Ovary (tissue), 7 donors: ENCODE measurements at regions not wholly inside any gene's neighbourhood (a gene's known extent, or its start where the extent isn't known, plus 50 kb on each side); places are given as distances from the start of the nearest gene placed in this dataset.
"Not testable (repeated sequence)": the region's sequence is repeated elsewhere in the genome, so short reads cannot be mapped to it uniquely, and the experiment has no call there.

Experiments used
- DNase-seq, 5 donors: peaks; one replicate each; pipeline ENCODE4 v3.0.0-alpha.2; 2019 to 2020
- H3K27ac ChIP-seq, 2 donors: fragments of 200-600 bp; one replicate each; pipeline versions ENCODE4 v1.5.1 to v1.8.0; 2019 to 2022
- H3K27me3 ChIP-seq: fragments of 200-600 bp; one replicate; pipeline ENCODE4 v1.8.0; 2022
- H3K36me3 ChIP-seq: fragments of 200-600 bp; sonication (generic); one replicate; pipeline ENCODE4 v1.5.1; 2019
- H3K4me1 ChIP-seq: one replicate; pipeline ENCODE4 v1.8.1; 2013; ENCODE audit warnings: mild to moderate bottlenecking, moderate library complexity; ENCODE audit not compliant: insufficient read depth
- H3K4me3 ChIP-seq: fragments of 200-600 bp; sonication (generic); one replicate; pipeline ENCODE4 v1.5.1; 2017
- H3K9me3 ChIP-seq, 2 donors: fragments of 200-600 bp in 1 of 2; sonication (generic) in 1 of 2; one replicate each; pipeline versions ENCODE4 v1.5.1 to v1.8.1; 2013 to 2019; ENCODE audit warnings: mild to moderate bottlenecking in 1 of 2, moderate library complexity in 1 of 2
- CTCF ChIP-seq, 3 donors: fragments of 450-650 bp in 2 of 3; fragments of 200-600 bp in 1 of 3; IDR thresholded peaks; one replicate each; pipeline versions ENCODE4 v1.5.1 to v1.8.0; 2016 to 2022; ENCODE audit warnings: antibody characterized with exemption in 3 of 3, mild to moderate bottlenecking in 1 of 3
- EP300 ChIP-seq: sonication (generic); formaldehyde crosslinking; IDR thresholded peaks from one replicate; pipeline ENCODE4 v1.6.1; 2017; ENCODE audit warnings: antibody characterized with exemption
- POLR2A ChIP-seq: fragments of 450-650 bp; IDR thresholded peaks from one replicate; pipeline ENCODE4 v1.6.1; 2017; ENCODE audit warnings: antibody characterized with exemption, mild to moderate bottlenecking, moderate library complexity
- WGBS, 3 donors: extraction: QIAGEN DNeasy Blood & Tissue Kit in 1 of 3; methylation state at CpG; one replicate each; pipeline versions ENCODE4 v1.1.5 to v1.1.7; 2013 to 2017; 5-methylcytosine and 5-hydroxymethylcytosine counted together
- intact Hi-C, 4 donors: fragments of 100-400 bp; cut with DNase I; formaldehyde crosslinking; loops; one replicate each; pipeline versions ENCODE4 v1.11.0 to v1.15.1; 2022 to 2023
- donor health status: DM: no; HTN: no; CAD: no; lungs with moderate emphysema.
- donor health status: DM: no; HTN: no; CAD: no.
- donor health status: Bipolar disorder and iron deficiency.
- donor health status: DM: no; HTN: no; CAD: no.
- donor health status: DM: yes; HTN: yes; CAD: no.

DNA sequence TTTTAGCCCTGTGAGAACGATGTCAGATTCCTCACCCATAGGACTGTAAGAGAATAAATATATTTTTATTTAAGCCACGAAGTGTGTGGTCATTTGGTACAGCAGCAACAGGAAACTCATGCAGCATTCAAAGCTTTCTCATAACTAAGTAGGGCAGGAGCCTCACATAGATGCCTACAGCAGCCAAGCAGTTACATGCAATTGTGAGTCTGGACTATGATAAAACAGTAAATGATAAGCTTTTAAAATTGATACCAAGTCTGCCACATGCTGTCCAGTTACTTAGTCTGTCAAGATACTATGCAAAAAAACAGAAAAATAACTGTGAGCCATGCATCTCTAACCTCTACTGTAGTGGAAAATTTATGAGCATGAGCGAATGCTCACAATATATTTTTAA lies 359.6 kb downstream of the HS3ST1 start:
- no peak for TF ChIP-seq EP300
- no peak for TF ChIP-seq POLR2A
- TF ChIP-seq CTCF (IDR thresholded peaks at IDR 0.05) = no peak

GRCh38 chr4:11066584-11066983 lies 362.1 kb downstream of the HS3ST1 start:
- H3K27ac ChIP-seq, H3K4me3 ChIP-seq, H3K27me3 ChIP-seq, intact Hi-C loops, H3K36me3 ChIP-seq, DNase-seq, H3K9me3 ChIP-seq, H3K4me1 ChIP-seq: not testable (repeated sequence)
- 94 to 96% (median 96%) methylated on average over 22 of the region's 22 CpGs for WGBS, 3 donors

More for the DNA sequence above, 359.6 kb downstream of the HS3ST1 start:
- H3K4me1 ChIP-seq = peaks cover 9% of the 10 kb centered on the region
- no peak for DNase-seq
- intact Hi-C loops = no loop called here
- H3K27me3 ChIP-seq = no peaks in the 10 kb centered on the region
- no peaks in the 10 kb centered on the region for H3K9me3 ChIP-seq
- no peak overlapping the region for H3K4me3 ChIP-seq
- H3K27ac ChIP-seq = no peak overlapping the region
- H3K36me3 ChIP-seq = no peaks in the 10 kb centered on the region
- WGBS, 3 donors = 26 to 40% (median 32%) methylated on average over 3 of the region's 3 CpGs

DNA sequence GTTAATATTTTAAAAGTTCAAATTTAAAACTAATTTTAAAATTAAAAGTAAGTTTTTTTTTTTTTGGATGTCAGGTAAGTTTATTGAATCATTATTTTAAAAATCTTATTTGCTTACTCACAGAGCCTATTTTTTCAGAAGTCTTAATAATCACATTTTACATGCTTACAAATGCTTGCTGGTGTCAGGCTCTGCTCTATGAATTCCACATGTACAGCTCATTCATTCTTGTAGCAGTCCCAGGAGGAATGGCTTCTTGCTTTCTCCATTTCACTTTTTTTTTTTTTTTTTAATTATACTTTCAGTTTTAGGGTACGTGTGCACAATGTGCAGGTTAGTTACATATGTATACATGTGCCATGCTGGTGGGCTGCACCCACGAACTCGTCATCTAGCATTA lies 368.1 kb downstream of the HS3ST1 start:
- H3K27ac ChIP-seq, H3K9me3 ChIP-seq, H3K36me3 ChIP-seq, H3K27me3 ChIP-seq, DNase-seq, intact Hi-C loops, H3K4me1 ChIP-seq, H3K4me3 ChIP-seq: not testable (repeated sequence)
- WGBS, 3 donors = 73 to 92% (median 78%) methylated on average over 3 of the region's 3 CpGs

DNA sequence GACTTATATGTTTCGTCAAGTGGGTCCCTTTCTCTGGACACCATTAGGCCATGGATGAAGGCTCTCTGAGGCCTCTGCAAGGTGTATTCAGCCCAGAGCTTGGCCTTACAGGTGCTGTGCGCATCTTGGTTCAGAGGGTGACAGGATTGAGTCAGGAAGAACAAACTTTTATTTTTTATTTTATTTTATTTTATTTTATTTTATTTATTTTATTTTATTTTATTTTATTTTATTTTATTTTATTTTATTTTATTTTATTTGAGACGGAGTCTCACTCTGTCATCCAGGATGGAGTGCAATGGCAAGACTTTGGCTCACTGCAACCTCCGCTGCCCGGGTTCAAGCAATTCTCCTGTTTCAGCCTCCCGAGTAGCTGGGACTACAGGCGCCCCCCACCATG lies 370.4 kb upstream of the CLNK start:
- H3K4me3 ChIP-seq, DNase-seq, intact Hi-C loops, H3K4me1 ChIP-seq, H3K27ac ChIP-seq, H3K9me3 ChIP-seq, H3K27me3 ChIP-seq, H3K36me3 ChIP-seq: not testable (repeated sequence)
- WGBS, 3 donors = 96 to 97% (median 97%) methylated on average over 7 of the region's 7 CpGs

DNA sequence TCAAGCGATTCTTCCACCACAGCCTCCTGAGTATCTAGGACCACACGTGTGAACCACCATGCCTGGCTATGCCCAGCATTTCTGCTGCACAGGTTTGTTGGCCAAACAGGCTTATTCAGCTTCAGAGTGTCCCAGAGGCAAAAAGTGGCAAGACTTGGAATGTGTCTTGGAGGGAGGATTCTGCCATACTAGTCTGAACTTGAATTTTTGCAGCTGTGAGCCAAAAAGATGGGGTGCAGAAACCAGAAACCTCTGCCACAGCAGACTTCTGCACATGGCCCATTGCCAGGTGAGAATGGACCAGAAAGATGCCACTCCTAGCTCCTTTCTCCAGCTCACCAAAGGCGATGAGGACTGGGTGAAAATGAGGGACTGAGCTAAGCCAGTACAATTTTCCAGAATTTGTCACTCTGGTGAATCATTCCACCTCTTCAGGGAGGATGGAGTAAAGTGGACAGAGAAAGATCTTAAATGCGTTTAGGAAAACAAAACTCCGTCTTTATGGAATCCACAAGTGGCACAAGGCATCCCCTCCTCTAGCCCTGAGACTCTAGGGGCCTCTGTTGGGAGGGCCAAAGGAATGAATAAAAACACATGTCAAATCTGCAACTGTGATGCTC lies 369.1 kb upstream of the CLNK start:
- TF ChIP-seq CTCF (IDR thresholded peaks at IDR 0.05) (no peak), EP300 (no peak), POLR2A (no peak)
- Histone ChIP-seq H3K27ac (no peak overlapping the region), H3K9me3 (no peaks in the 10 kb centered on the region), H3K4me1 (no peaks in the 10 kb centered on the region), H3K4me3 (no peak overlapping the region), H3K36me3 (no peaks in the 10 kb centered on the region), H3K27me3 (no peaks in the 10 kb centered on the region)
- intact Hi-C loops = no loop called here
- DNase-seq = no peak
- WGBS, 3 donors = 87 to 97% (median 93%) methylated on average over 5 of the region's 5 CpGs

DNA sequence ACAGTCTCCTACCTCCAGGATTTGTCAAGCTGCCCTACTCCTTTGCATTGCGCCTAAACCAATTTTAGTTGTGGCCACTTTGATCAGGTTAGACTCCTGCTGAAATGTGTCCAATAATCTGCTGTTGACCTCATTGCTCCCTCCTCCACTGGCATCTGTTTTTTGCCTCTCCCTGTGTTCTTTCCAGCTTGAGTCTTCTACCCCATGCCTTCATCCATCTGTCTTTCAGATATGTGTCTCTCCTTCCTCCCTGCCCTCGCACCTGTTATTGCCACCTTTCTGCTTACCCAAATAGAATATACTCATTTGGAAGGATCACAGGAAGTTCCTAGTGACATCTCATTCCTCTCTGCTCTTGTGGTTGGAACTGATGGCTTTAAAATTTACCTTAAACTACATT lies 366.6 kb upstream of the CLNK start:
- WGBS, 3 donors = 95 to 98% (median 97%) methylated on average over 2 of the region's 2 CpGs
- intact Hi-C loops = no loop called here

More for the DNA sequence above, 366.6 kb upstream of the CLNK start:
- no peak for TF ChIP-seq CTCF (IDR thresholded peaks at IDR 0.05)
- no peak for TF ChIP-seq EP300
- TF ChIP-seq POLR2A = no peak
- no peak for DNase-seq
- no peaks in the 10 kb centered on the region for H3K4me1 ChIP-seq
- H3K27ac ChIP-seq = no peak overlapping the region
- no peaks in the 10 kb centered on the region for H3K36me3 ChIP-seq
- H3K27me3 ChIP-seq = no peaks in the 10 kb centered on the region
- no peak overlapping the region for H3K4me3 ChIP-seq
- no peaks in the 10 kb centered on the region for H3K9me3 ChIP-seq
